K562 (cell line): ENCODE measurements at regions not wholly inside any gene's neighbourhood (a gene's known extent, or its start where the extent isn't known, plus 50 kb on each side); places are given as distances from the start of the nearest gene placed in this dataset.

Experiments
- CHD7 ChIP-seq: fragments of 200-600 bp; sonication (generic); IDR thresholded peaks from one replicate; pipeline ENCODE4 v1.6.1; 2012; ENCODE audit warnings: mild to moderate bottlenecking, low read depth, low read length, inconsistent platforms
- DACH1 ChIP-seq: fragments of 450-650 bp; IDR thresholded peaks from 2 replicates; pipeline ENCODE4 v1.6.1; 2018; ENCODE audit not compliant: partially characterized antibody
- MCM3 ChIP-seq: fragments of 450-650 bp; IDR thresholded peaks from 2 replicates; pipeline ENCODE4 v1.6.1; 2016
- RAD21 ChIP-seq, 2 experiments: fragments of 250-450 bp in 1 of 2; fragments of 450-650 bp in 1 of 2; sonication (Bioruptor Pico) in 1 of 2; formaldehyde crosslinking in 1 of 2; IDR thresholded peaks in 1 of 2; conservative IDR thresholded peaks in 1 of 2; 2 replicates each; pipeline versions ENCODE4 v1.4.0 to v1.8.0; 2020 to 2022; ENCODE audit warnings: mild to moderate bottlenecking in 2 of 2, moderate library complexity in 1 of 2
- RFX1 ChIP-seq: fragments of 450-650 bp; IDR thresholded peaks from 2 replicates; pipeline ENCODE4 v1.6.1; 2016; ENCODE audit warnings: mild to moderate bottlenecking, moderate library complexity
- SMARCB1 ChIP-seq: IDR thresholded peaks from 2 replicates; pipeline ENCODE4 v1.6.1; 2011; ENCODE audit warnings: improper control_type of control experiment, low read depth; ENCODE audit not compliant: insufficient read length
- SREBF1 ChIP-seq: fragments of 150-350 bp; IDR thresholded peaks from 2 replicates; pipeline ENCODE4 v1.6.1; 2014; ENCODE audit warnings: antibody characterized with exemption, low read depth, low read length, borderline replicate concordance
- ZNF24 ChIP-seq: fragments of 450-650 bp; IDR thresholded peaks from 2 replicates; pipeline ENCODE4 v1.6.1; 2016
- ZNF253 ChIP-seq: fragments of 250-450 bp; sonication (Bioruptor Pico); conservative IDR thresholded peaks from 2 replicates; pipeline ENCODE4 v1.6.1; 2021; ENCODE audit warnings: mild to moderate bottlenecking

GRCh38 chr1:90309806-90310205 lies 314.9 kb downstream of the ZNF326 start (continued):
- TF ChIP-seq CHD7 = no peak
- TF ChIP-seq RAD21 (CRISPR knock-in tag; conservative IDR thresholded peaks at IDR 0.05 in 1 of 2, IDR thresholded peaks at IDR 0.05 in 1 of 2) = no peak
- no peak for TF ChIP-seq ZNF253 (CRISPR knock-in tag)
- no peak for TF ChIP-seq SMARCB1
- TF ChIP-seq DACH1 = no peak
- no peak for TF ChIP-seq SREBF1
- no peak for TF ChIP-seq RFX1
- no peak for TF ChIP-seq ZNF24
- TF ChIP-seq MCM3 = no peak
